COR-L47 (cell line): ENCODE measurements at regions not wholly inside any gene's neighbourhood (a gene's known extent, or its start where the extent isn't known, plus 50 kb on each side); places are given as distances from the start of the nearest gene placed in this dataset.
"Not testable (repeated sequence)": the region's sequence is repeated elsewhere in the genome, so short reads cannot be mapped to it uniquely, and the experiment has no call there.

Experiments used
- DNase-seq: peaks from one replicate; lab custom pipeline; 2025; lab: John Stamatoyannopoulos, UW

DNA sequence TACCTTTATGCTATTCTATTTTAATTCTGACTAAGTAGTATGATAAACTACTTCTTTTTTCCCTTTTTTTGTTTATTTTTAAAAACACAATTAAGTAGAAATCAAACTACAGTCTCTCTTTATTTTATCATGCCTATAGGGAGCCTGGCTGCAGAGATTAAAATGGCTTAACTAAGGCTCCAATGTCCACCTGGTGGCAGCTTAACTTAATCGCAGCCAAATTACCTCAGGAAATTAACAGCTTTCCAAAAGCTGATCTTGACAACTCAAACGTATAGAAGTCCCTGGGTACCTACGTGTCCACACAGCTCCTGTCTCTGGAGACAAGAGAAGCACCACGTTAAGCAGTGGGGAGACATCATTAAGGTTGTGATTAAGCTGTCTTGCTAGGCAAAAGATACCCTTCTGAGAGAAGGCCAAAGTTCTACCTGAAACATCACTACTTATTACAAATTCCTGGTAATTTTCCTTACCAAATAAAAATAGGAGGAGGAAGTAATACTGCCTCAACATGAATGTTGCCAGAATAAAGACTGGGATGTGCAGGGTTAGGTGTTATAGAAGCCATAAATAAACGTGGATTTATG lies 63.2 kb upstream of the SNX19 start:
- DNase-seq, result peak; percentile 10

DNA sequence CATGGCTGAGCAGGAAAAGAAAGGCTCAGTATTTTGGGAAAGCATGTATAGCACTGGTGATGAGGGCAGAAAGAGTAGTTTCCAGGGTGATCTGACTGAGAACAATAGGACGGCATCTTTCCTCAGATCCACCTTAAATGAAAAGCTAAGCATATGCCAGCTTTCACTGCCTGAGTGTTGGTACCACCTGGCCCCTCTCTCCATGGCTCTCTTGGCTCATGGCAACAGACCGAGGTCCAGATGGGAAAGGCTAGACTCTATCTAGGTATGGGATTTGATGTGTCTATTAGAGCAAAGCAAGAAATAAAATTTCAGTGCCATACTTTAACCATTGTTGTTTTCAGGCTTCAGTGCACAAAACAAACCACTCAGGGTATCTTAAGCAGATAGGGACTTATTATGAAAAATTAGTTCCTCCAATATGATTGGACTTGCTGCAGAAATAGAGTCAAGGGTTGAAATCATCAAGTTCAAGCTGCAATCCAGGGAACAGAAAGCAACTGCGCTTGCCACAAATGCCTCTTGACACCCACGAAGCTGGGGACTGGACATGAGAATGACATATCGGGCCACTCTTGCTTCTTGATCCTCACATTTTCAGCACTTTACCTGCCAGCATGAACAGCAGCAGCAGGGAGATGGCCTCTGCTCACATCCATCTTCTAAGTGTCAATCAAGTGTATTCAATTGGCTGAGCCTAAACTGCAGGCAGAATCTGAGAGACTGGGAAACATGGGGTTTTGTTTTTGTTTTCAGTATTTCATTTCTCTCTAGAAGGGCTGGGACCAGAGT lies 64.0 kb upstream of the SNX19 start:
- DNase-seq, result no peak

DNA sequence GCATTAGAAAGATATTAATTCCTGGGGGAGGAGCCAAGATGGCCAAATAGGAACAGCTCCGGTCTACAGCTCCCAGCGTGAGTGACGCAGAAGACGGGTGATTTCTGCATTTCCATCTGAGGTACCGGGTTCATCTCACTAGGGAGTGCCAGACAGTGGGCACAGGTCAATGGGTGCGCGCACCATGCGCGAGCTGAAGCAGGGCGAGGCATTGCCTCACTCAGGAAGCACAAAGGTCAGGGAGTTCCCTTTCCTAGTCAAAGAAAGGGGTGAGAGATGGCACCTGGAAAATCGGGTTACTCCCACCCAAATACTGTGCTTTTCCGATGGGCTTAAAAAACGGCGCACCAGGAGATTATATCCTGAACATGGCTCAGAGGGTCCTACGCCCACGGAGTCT lies 68.0 kb upstream of the SNX19 start:
- not testable (repeated sequence) for DNase-seq

DNA sequence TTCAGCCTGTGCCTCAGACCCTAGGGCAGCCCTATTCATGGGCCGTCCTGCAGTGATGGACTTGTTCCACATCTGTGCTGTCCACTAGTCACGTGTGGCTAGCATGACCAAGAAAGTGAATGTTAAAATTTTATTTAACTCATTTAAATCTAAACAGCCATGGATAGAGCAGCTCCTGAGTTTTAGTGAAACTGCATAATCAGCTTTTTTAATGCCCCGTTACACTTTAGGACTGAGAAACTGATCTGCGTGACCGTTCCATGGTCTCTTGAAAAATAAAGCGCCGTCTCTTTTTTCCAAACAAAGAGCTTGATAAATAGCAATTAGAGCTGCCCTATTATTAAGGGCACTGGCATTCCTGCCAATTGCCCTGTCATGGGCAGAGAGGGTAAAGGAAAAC lies 76.5 kb upstream of the SNX19 start:
- no peak for DNase-seq

DNA sequence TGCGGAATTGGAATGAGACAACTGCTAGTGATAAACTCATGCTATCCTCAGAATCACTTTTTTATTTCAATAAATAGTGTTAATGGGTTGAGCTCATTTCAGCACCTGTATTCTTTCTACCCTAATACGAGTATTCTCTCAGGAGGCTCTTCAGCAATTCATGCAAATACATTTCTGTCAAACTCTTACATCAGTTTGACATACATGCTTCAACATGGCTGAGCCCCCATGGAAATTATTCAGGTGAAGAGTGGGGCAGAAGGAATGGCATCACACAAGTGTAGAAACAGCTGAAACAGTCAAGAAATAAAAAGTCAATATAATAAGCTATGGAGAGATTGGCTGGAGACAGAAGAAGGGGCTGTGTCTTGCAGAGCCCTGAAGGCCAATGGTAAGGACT lies 77.8 kb upstream of the SNX19 start:
- no peak for DNase-seq

DNA sequence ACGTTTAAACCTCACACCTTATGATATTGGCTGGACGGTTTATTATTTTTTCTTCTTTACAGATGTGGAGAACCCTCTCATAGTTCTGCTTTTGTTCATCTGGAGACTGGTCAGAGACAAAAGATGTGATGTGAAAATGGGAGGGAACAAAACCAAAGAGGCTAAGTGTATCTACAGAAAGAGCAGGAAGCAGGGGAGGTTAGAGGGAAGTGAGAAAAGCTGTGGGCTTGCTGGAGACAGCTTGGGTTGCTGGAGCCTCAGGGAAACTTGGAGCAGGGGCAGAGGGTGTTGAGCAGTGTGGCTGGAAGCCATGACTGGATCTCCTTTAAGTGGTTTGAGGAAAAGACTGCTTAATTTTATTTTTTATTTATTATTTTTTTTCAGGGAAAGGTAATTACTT lies 79.0 kb upstream of the SNX19 start:
- DNase-seq, result no peak

DNA sequence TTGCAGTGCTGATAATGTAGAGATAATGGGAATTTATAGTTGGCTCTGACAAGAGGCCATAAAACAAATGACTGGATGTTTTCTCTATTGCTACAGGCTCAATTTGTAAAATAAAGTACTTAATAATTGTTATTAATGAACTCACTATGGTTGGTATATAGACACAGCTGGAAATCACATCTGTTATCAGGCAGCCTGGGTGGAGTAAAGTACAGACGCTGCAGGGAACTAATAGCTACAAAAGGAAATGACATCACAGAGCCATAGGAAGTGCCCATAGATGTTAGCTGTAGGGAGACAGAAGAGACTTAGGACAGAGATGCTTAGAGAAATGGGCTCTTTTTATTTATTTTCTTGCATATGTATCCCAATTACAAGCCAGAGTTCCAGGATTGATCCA lies 81.0 kb upstream of the SNX19 start:
- DNase-seq, result no peak

DNA sequence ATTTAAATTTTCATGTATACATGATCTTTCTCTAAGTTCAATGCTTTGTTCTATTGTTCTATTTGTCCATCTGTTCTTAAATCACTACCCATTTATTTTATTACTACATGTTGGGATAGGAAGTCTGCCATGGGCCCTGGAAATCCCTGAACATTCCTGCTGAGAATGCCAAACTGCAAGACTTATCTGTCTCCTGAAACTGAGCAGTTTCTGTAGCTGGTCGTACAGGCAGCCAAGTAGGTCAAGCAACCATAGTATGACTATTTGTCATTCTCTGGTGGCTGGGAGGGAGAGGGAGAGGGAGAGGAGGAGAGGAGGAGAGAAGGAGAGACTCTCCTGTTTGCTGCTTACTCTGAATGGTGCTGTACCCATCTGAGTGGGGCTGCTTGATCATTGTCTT lies 82.8 kb upstream of the SNX19 start:
- no peak for DNase-seq

DNA sequence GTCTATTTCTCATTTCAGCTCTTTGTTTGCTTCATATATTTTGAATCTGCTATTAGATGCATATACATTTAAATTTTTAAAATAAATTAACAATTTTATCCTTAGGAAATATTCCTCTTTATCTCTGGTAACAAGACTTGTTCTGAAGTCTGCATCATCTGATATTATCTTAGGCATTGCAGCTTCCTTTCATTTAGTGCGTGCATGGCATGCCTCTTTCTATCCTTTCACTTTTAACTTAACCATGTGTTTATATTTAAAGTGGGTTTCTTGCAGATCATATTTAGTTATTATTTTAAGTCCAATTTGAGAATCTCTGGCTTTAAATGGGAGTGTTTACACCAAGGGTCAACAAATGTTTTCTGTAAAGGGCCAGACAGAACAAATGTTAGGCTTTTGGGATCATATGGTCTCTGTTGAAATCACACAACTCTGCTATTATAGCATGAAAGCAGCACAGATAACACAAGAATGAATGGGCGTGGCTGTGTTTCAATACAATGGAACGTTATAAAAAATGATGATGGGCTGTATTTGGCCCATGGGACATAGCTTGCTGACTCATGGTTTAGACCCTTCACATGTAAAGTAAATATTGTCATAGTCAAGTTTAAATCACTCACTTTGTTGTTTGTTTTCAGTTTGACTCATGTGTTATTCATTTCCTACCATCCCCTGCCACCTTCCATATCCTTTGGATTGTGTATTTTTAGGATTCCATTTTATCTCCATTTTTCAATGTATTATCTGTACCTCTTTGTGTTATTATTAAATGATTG lies 83.9 kb upstream of the SNX19 start:
- DNase-seq, result no peak

DNA sequence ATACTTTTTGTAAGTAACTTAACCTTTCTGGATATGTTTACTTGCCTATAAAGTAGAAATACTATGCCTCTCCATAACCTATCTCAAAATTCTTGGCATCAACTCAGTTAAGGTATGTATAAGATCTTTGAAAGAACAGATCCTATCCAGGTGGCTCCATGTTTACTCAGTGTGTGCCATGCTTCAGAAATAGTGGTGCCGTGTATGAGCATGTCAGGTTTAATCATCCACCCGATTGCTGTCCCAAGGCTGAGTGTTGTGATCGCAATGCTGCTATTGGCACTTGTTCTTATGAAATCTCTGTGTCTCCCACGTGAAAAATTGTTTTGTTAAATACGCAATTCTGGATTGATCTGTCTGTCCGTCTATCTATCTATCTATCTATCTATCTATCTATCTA lies 85.9 kb upstream of the SNX19 start:
- no peak for DNase-seq

DNA sequence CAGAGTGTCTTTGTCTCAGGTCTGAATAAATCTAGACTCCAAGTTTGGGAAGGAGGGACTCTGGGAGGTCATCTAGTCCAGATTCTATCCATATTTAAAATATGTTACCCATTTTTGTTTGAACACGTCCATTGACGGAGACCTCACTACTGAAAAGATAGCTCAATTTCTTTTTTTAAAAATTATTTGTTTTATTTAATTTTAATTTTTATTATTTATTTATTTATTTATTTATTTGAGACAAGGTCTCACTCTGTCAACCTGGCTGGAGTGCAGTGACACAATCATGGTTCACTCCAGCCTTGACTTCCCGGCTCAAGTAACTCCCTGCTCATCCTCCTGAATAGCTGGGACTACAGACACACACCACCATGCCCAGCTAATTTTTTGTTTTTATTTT lies 89.5 kb upstream of the SNX19 start:
- no peak for DNase-seq

DNA sequence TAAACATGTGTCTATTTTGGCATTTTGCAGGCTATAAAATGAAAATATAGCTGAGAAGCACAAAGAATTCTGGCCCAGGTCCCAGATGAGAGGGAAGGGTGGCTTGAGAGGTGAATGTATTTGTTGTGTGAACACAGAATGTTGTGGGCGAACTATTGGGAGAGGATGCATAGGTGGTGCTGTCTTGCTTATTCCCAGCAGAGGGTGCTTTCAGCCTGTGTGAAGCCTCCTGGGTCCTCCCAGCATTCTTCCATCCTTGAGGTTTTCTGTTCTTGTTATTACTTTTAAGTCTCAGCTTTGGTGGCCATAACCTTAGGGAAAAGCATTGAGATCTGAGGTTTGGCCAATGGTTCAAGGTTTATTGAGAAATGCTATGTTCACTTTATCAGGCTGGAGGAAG lies 108.7 kb upstream of the SNX19 start:
- DNase-seq, result peak; percentile 2

DNA sequence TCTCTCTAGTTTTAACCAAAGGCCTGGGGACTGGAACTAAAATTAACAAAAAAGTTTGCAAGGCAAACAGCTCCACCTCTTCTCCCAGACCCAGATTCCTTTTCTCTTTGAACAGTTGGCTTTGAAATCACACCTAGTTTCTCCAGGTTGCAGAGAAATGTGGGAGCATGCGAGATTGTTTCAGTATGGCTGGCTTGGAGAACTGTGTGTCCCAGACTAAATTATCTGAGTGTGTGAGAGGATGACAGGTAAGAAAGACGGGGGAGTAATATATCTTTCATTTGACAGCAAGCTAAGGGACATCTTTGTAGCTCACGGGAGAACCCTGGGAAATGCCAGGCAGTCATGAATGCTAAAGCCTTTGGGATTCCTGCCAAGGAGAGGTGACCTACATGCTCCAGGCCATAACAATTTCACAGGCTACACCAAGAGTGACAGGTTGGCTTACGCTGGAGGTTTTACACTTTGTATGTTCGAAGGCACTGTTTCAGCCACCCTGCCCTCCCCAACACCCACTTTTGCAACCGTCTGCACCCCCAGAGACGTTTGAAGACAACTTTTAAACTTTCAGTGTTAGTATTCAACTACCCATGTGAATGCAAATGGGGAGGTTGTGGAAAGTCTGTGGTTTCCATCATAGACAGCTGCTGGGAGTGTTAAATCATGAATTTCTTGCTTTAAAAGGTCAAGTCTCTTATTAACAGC lies 109.3 kb upstream of the SNX19 start:
- no peak for DNase-seq

DNA sequence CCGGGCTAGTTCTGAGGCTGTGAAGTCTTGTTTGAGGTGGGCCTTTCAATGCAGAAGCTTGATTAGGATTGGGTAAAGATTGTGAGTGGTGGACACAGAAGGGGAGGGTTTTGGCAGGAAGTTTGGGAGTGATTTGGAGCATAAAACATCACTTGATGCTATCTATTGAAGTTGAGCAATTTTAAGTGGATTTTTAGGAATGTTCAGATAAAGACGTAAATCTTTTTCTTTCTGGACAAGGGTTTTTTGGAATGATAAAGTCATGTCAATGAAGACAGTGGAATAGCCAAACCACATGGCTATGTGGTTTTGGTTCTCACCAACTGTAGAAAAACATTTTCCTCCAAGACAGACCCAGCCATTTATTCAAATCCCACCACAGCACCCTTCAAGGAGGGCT lies 111.2 kb upstream of the SNX19 start:
- DNase-seq, result no peak

DNA sequence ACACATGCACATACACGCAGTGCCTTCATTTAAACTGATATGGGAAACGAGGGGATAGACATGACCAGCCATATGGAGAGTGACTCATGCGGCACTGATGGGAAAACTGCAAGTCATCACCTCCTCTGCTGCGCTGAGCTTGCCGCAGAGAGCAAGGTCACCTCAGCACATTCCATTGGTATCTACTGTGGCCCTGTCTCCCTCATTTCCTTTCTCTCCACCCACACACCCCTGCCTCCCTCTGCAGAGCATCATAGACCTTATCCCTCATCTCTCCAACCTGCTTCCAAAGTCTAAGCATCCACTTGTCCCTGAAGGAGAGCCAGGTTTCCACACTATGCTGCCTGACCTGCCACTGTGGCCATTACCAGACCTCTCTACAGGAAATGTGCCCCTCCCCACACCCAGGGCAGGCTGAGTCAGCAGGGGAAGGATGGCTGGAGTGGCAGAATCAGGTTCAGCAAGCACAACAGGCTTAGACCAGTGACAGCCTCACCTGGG lies 116.9 kb upstream of the SNX19 start:
- DNase-seq, result no peak

DNA sequence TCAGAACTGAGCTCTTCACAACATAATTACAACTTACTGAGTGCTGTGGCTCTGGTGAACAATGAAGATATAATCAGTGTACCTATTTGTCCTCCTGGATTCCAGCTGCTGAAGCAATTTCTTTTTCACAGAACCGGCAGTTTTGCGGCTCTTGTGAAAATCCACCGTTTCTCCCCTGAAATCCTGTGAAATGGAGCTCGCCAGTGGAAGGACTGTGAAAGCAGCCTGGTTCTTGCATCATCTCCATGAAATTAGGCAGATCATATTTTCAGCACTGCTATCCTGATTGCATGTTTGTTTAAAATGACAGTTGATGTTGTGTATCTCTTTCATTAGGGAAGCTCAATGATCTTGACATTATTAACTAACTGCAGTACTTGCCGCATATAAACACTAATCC lies 120.2 kb upstream of the SNX19 start:
- no peak for DNase-seq

DNA sequence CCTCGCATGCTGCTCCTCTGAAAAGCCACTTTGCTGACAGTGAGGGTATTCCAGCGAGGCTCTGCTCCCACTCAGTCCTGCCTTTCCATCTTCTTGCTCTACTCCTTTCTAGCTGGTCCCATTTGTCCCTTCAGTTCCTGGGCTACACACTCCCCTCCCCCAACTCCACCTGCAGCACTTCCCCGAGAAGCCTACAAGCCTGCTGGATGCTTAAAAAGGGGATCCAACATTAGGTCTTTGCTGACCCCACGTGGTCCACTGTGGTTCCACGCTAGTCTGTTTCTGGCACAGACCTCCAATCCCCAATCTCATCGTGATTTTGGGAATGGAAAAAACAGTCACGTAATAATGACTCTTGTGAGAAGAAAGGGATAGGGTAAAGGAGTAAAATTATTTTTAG lies 121.6 kb upstream of the SNX19 start:
- no peak for DNase-seq

DNA sequence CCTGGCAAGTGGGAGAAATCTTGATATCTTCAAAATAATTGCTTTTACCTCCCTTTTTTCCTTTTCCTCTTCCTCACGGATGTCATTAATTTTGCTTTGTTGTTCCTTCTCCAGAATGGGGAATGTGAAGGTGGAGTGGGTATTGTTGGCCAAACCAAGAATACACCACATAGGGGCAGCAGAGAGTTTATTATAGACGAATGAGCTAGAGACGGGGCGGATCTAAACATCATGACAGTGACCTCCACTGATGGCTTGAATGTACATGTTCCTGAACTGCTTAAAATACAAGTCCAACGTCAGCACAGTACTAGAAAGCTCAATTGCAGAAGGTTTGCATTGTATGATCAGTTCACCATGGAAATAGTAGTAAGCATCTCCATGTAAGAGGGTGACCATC lies 122.3 kb upstream of the SNX19 start:
- peak; percentile 25 for DNase-seq

DNA sequence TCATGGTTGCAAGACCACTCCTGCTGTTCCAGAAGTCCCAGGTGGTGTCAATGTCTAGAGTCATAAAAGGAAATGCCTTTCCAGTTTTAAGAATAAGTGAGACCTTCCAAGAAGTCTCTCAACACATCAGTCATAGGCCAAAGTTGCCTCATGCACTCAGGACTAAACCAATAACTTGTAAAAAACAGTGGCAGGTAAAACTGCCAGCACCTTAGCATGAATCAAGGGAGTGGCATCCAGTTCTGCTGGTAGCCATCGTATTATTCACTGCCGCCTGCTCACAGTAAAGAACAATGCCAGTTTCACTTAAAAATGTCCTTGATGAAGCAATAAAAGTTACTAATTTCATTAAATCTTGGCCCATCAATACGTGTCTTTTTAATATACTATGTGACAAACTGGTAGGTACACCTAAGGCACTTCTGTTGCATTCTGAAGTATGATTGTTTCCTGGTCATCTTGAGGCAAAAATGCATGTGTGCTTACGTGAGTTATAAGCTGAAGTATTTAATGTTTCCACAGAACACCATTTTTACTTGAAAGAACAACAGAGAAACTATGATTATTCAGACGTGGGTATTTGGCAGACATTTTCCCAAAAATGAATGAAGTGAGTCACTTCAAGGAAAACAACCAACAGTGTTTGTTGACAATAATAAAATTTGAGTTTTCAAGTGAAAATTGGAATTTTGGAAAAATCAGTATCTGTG lies 125.2 kb upstream of the SNX19 start:
- DNase-seq, result no peak

DNA sequence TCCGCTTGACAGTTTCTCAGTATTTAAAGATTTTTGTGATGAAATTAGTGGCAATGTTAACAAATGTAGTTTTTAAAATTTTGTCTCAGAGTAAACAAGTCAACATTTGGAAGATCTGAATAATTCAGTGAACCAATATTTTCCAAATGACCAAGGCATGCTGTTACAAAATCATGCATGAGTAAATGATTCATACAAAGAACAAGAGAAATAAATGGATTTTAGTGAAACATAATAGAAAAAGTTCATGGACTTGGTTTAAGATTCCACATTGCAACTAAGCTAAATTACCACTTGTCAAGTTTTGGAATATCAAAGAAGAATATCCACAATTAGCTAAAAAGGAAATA lies 125.7 kb upstream of the SNX19 start:
- DNase-seq, result no peak

DNA sequence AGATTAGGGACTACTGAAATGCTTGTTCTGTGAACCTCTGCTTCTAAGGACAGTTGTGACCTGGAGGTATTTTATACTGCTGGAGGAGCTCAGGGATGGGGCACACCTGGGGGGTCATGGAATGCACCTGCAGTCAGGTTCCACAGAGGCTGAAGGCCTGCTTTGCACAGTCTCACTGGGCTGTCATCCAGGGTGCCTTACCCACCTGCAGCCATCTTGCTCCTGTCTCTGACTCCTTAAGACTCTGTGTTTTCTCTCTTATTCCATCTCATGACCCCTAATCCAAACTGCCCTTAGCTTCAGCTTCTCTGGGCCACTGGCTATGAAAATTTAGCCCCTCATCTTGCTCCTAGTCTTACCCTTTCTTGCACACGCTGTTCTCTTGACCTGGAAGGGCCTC lies 127.0 kb upstream of the SNX19 start:
- no peak for DNase-seq

DNA sequence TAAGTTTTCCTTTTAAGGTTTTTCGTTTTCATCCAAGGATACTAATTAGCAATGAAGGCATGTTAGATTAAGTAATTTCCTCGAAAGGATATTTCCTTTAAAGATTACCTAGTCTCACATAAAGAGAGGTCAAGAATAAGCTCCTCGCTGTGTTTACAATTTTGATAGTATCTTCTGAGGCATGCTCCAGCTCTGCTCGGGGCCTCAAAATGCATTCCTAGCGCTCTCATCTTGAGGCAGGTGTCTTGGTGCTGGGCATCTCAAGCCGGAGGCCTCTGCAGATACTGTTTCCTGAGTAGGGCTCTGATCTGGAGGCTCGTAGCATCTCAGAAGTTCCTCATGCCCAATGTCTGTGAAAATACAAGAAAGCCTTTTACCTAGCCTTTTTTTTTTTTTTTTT lies 128.6 kb upstream of the SNX19 start:
- no peak for DNase-seq
